HG02798 (cell line): ENCODE measurements at regions not wholly inside any gene's neighbourhood (a gene's known extent, or its start where the extent isn't known, plus 50 kb on each side); places are given as distances from the start of the nearest gene placed in this dataset.

Experiments used
- ATAC-seq: cut with Tn5 transposase; IDR thresholded peaks from one replicate; pipeline ENCODE4 v1.9.1; 2021; ENCODE audit warnings: mild to moderate bottlenecking; ENCODE audit not compliant: unreplicated experiment, poor library complexity

GRCh38 chr7:11290863-11291262 lies 317.2 kb downstream of the PHF14 start:
- ATAC-seq = no peak

DNA sequence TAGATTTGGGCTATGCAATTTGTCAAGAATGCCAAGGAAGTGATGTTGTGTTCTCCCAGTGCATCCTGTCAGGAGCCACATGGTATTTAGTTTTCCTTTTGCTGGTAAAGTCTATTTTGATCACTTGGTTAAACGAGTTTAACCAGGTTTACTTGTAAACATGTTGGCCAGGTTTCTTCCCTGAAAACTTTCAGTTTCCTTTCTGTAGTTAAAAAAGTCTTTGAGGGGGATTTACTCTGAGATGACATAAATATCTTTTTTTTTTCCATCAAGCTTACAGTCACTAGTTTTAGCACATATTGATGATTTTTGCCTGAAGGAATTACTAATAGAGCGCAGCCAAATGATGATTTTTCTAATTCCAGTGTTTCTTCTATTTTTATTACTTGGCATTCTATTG lies 320.5 kb downstream of the PHF14 start:
- no peak for ATAC-seq

- ATAC-seq = no peak
Measured at GRCh38 chr7:11294965-11295364, 321.3 kb downstream of the PHF14 start.

DNA sequence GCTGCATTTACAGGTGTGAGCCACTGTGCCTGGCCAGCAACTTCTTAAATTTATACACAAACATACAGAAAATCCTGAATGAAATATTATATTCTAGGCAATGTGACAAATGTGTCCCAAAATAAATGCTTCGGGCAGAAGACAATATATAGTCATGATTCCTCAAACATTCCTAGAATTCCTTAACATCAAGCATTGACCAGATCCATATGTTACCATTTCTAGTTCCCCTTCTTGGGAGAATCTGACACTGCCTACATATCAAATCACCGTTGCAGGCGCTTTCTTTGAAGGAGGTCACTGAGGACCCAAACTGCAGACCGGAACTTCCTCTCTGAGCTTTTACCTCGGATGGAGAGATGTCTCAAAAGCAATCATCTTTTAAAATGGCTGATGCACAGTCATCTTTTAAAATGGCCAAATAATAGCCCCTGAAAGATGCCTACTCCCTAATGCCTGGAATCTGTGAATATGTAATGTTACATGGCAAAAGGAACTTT lies 323.5 kb downstream of the PHF14 start:
- ATAC-seq = no peak

DNA sequence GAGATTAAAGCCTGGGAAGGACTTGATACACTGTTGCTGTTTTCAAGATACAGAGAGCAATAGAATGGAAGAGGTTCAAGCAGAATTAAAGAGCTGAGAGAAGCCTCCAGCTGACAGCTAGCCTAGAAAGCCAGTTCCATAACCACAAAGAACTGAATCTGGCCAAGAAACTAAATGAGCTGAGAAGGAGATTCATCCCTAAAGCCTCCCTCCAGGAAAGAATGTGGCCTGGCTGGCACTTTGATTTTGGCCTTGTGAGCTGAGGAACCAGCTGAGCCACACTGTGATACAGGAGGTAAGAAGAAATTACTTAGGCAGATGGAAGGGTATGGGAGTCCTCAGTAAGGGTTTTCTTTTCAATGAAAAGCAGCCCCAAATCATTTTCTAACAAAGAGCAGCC lies 324.1 kb downstream of the PHF14 start:
- no peak for ATAC-seq

- no peak for ATAC-seq
Measured at GRCh38 chr7:11298220-11298619, 324.5 kb downstream of the PHF14 start.

DNA sequence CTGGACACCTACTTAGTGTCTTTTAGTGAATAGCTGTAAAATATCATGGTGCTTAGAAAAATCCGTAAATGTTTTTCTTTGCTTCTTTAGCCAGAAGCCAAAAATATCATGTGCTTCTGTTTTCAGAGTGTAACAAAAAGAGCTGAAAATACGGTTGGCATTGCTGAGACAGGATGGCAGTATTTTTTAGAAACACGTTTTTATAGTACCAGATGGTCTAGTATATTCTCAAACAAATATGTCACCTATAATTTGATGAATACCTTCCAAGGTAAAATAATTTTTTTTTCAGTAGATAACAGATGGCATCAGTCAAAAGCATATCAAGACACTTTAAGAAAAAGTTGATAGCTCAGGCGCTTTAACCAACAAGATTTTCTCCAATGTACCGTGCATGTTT lies 326.6 kb downstream of the PHF14 start:
- ATAC-seq = no peak

DNA sequence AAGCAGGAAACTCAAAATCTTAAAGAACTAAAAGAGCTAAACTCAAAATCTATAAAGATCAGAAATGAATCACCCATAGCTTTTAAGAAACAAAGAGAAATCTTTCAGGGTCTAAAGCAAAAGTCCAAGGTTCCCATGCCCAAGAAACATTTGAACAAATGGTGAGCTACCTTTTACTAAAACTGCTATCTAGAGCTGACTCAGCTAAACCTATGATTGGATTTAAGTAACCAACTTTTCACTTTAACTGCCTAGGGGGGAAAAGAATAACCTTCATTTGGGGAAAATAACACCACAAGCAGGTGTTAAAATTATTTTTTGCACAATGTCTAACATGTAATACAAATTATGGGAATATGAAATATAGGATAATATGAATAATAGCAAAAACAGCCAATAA lies 328.4 kb downstream of the PHF14 start:
- ATAC-seq = no peak

DNA sequence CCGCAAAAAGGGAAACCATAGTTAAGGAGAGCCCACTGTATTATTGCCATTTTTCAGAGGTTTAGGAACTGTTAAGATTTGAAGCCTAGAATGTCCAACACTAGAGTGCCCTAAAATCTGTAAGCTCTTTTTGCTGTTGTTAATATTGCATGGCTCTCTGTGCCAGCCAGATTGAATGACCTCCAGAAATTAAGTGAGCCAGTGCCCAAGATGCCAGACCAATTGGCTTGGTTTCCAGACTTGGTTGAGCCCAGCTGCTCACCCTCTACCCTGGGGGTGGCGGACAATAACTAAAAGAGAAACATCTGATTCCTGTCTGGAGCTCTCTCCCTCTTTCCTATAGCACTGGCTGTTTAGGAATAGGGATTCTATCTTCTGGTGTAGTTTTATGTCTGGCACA lies 340.1 kb downstream of the PHF14 start:
- ATAC-seq = no peak

GRCh38 chr7:11315666-11316258 lies 342.1 kb downstream of the PHF14 start:
- peak; percentile 53 for ATAC-seq

GRCh38 chr7:11317766-11318165 lies 344.1 kb downstream of the PHF14 start:
- peak; percentile 65 for ATAC-seq

- ATAC-seq = no peak
Measured at GRCh38 chr7:11319491-11320274, 346.0 kb downstream of the PHF14 start.
